HCT116 (cell line): ENCODE measurements at regions not wholly inside any gene's neighbourhood (a gene's known extent, or its start where the extent isn't known, plus 50 kb on each side); places are given as distances from the start of the nearest gene placed in this dataset.

Experiments used
- ATAC-seq: fragments of 200-7000 bp; cut with Tn5 transposase; 2 replicates; pipeline ENCODE4 v1.9.1; 2020; ENCODE audit warnings: mild to moderate bottlenecking, moderate library complexity
- BruUV-seq: library from RNA; stranded (reverse); fragments of 400-500 nt; replicated peaks from 2 replicates; lab custom pipeline; 2021; lab: Mats Ljungman, UMichigan
- CTCF ChIA-PET: fragments of 300-600 bp; sonication (Branson Sonifier 250); formaldehyde crosslinking; loops from one replicate; lab custom pipeline; 2021; ENCODE audit warnings: antibody characterized with exemption; lab: Charles Lee
- POLR2A ChIA-PET: fragments of 300-600, 350-600 bp; sonication (Branson Sonifier 250); formaldehyde crosslinking; loops from one replicate; lab custom pipeline; 2021; ENCODE audit warnings: antibody characterized with exemption; lab: Charles Lee
- RAD21 ChIA-PET, 2 experiments: fragments of 300-600 bp; sonication (Branson Sonifier 250); formaldehyde crosslinking; loops; one replicate each; lab custom pipeline; 2023; ENCODE audit warnings: low total read pairs in 2 of 2; ENCODE audit not compliant: uncharacterized antibody in 2 of 2, unreplicated experiment in 2 of 2, low non-redundant PET in 1 of 2; lab: Charles Lee
- DNase-seq: peaks from one replicate; pipeline ENCODE4 v3.0.0-alpha.2; 2010; ENCODE audit warnings: low read depth, low spot score
- H2AFZ ChIP-seq: fragments of 200-600 bp; shearing (Covaris generic), sonication (generic); 2 replicates; pipeline ENCODE4 v1.6.1; 2017; ENCODE audit warnings: low read depth, mixed run types, mixed read lengths, antibody characterized with exemption, low read length; ENCODE audit not compliant: poor library complexity, severe bottlenecking
- H3K27ac ChIP-seq: 2 replicates; pipeline ENCODE4 v1.5.1; 2012; ENCODE audit warnings: low read depth, low read length
- H3K27me3 ChIP-seq: fragments of 200-600 bp; sonication (generic); 2 replicates; pipeline ENCODE4 v1.6.1; 2016; ENCODE audit warnings: mixed run types, low read length, mixed read lengths; ENCODE audit not compliant: insufficient read depth
- H3K36me3 ChIP-seq, 2 experiments: fragments of 200-500 bp in 1 of 2; fragments of 200-600 bp in 1 of 2; sonication (Bioruptor generic) in 1 of 2; sonication (generic) in 1 of 2; 2 replicates each; pipeline versions ENCODE4 v1.5.1 to v1.6.1; 2014 to 2016; ENCODE audit warnings: low read length in 2 of 2, inconsistent platforms in 1 of 2, mixed read lengths in 1 of 2, mixed run types in 1 of 2; ENCODE audit not compliant: insufficient read depth in 2 of 2, control insufficient read depth in 1 of 2
- H3K4me1 ChIP-seq, 2 experiments: fragments of 200-600 bp in 1 of 2; sonication (generic) in 1 of 2; 2 replicates each; pipeline versions ENCODE4 v1.5.1 to v1.6.1; 2012 to 2017; ENCODE audit warnings: low read length in 2 of 2, inconsistent platforms in 1 of 2, mild to moderate bottlenecking in 1 of 2, mixed read lengths in 1 of 2, mixed run types in 1 of 2, moderate library complexity in 1 of 2; ENCODE audit not compliant: insufficient read depth in 2 of 2, control insufficient read depth in 1 of 2
- H3K4me2 ChIP-seq: fragments of 200-600 bp; sonication (generic); 2 replicates; pipeline ENCODE4 v1.6.1; 2017; ENCODE audit warnings: mixed run types, low read length, mixed read lengths
- H3K4me3 ChIP-seq, 2 experiments: fragments of 200-600 bp in 1 of 2; sonication (generic) in 1 of 2; replicated peaks in 1 of 2; 2 replicates each; pipeline ENCODE4 v1.5.1; 2011 to 2016; ENCODE audit warnings: low read length in 2 of 2, control low read depth in 1 of 2, low read depth in 1 of 2, mild to moderate bottlenecking in 1 of 2, mixed read lengths in 1 of 2, mixed run types in 1 of 2
- H3K79me2 ChIP-seq: fragments of 200-600 bp; sonication (generic); 2 replicates; pipeline ENCODE4 v1.6.1; 2017; ENCODE audit warnings: mild to moderate bottlenecking, mixed run types, low read length, moderate library complexity, mixed read lengths; ENCODE audit not compliant: insufficient read depth
- H3K9ac ChIP-seq: fragments of 200-600 bp; sonication (generic); 2 replicates; pipeline ENCODE4 v1.6.1; 2016; ENCODE audit warnings: low read length, mixed read lengths
- H3K9me2 ChIP-seq: fragments of 200-600 bp; sonication (generic), shearing (Covaris generic); 2 replicates; pipeline ENCODE4 v1.6.1; 2017; ENCODE audit warnings: mixed run types, mild to moderate bottlenecking, moderate library complexity; ENCODE audit not compliant: insufficient read depth
- H3K9me3 ChIP-seq, 2 experiments: fragments of 200-500 bp in 1 of 2; fragments of 200-600 bp in 1 of 2; sonication (Bioruptor generic) in 1 of 2; sonication (generic) in 1 of 2; 2 replicates each; pipeline ENCODE4 v1.6.1; 2014 to 2017; ENCODE audit warnings: low read length in 2 of 2, mixed read lengths in 2 of 2, inconsistent platforms in 1 of 2, low read depth in 1 of 2, mild to moderate bottlenecking in 1 of 2, mixed run types in 1 of 2, moderate library complexity in 1 of 2; ENCODE audit not compliant: control insufficient read depth in 1 of 2, insufficient read depth in 1 of 2
- H4K20me1 ChIP-seq: fragments of 200-600 bp; sonication (generic), shearing (Covaris generic); 2 replicates; pipeline ENCODE4 v1.6.1; 2017; ENCODE audit warnings: mixed run types, mild to moderate bottlenecking, moderate library complexity; ENCODE audit not compliant: insufficient read depth
- CBX3 ChIP-seq: IDR thresholded peaks from 2 replicates; pipeline ENCODE4 v1.6.1; 2012; ENCODE audit warnings: low read depth
- CEBPB ChIP-seq: IDR thresholded peaks from 2 replicates; pipeline ENCODE4 v1.6.1; 2012; ENCODE audit warnings: low read depth
- EGR1 ChIP-seq: IDR thresholded peaks from 2 replicates; pipeline ENCODE4 v1.6.1; 2012; ENCODE audit warnings: low read depth
- ELF1 ChIP-seq: IDR thresholded peaks from 2 replicates; pipeline ENCODE4 v1.6.1; 2012; ENCODE audit warnings: low read depth, borderline replicate concordance
- EZH2 ChIP-seq: fragments of 200-600 bp; sonication (generic); IDR thresholded peaks from 2 replicates; pipeline ENCODE4 v1.6.1; 2017; ENCODE audit warnings: antibody characterized with exemption, mixed run types
- EZH2phosphoT487 ChIP-seq: fragments of 200-600 bp; IDR thresholded peaks from 2 replicates; pipeline ENCODE4 v1.6.1; 2018; ENCODE audit warnings: antibody characterized with exemption, borderline replicate concordance
- FOSL1 ChIP-seq: IDR thresholded peaks from 2 replicates; pipeline ENCODE4 v1.6.1; 2012; ENCODE audit warnings: low read depth
- JUND ChIP-seq: IDR thresholded peaks from 2 replicates; pipeline ENCODE4 v1.6.1; 2012
- POLR2A ChIP-seq: IDR thresholded peaks from 2 replicates; pipeline ENCODE4 v1.7.0; 2011; ENCODE audit warnings: borderline replicate concordance; ENCODE audit not compliant: insufficient read depth, insufficient read length; ENCODE audit errors: extremely low read depth
- POLR2AphosphoS5 ChIP-seq: IDR thresholded peaks from 2 replicates; pipeline ENCODE4 v1.6.1; 2011; ENCODE audit warnings: mild to moderate bottlenecking, low read depth, low read length, moderate library complexity
- SIN3A ChIP-seq: IDR thresholded peaks from 2 replicates; pipeline ENCODE4 v1.6.1; 2012; ENCODE audit warnings: low read depth
- SP1 ChIP-seq: IDR thresholded peaks from 2 replicates; pipeline ENCODE4 v1.6.1; 2012; ENCODE audit warnings: low read depth
- TCF7L2 ChIP-seq: IDR thresholded peaks from 2 replicates; pipeline ENCODE4 v1.7.0; 2011; ENCODE audit warnings: borderline replicate concordance, inconsistent platforms; ENCODE audit not compliant: insufficient read depth, insufficient read length; ENCODE audit errors: extremely low read depth
- YY1 ChIP-seq: IDR thresholded peaks from 2 replicates; pipeline ENCODE4 v1.6.1; 2011; ENCODE audit warnings: low read length, low read depth, moderate library complexity, mild to moderate bottlenecking; ENCODE audit not compliant: insufficient replicate concordance; ENCODE audit errors: extremely low read depth
- ZBTB33 ChIP-seq: IDR thresholded peaks from 2 replicates; pipeline ENCODE4 v1.6.1; 2011; ENCODE audit warnings: mild to moderate bottlenecking, low read length, moderate library complexity; ENCODE audit not compliant: insufficient replicate concordance; ENCODE audit errors: extremely low read depth
- ZFX ChIP-seq: fragments of 450-650 bp; IDR thresholded peaks from 2 replicates; pipeline ENCODE4 v1.6.1; 2017
- ZNF274 ChIP-seq: fragments of 200-500 bp; sonication (Bioruptor generic); IDR thresholded peaks from 2 replicates; pipeline ENCODE4 v1.6.1; 2014; ENCODE audit warnings: mild to moderate bottlenecking, low read depth, low read length, inconsistent platforms
- intact Hi-C: fragments of 100-400 bp; cut with micrococcal nuclease; formaldehyde crosslinking; loops from 2 replicates; pipeline ENCODE4 v1.10.0; 2022
- TF ChIP-seq, protein P1 (sequence below), 3 experiments: fragments of 200-600 bp in 1 of 3; sonication (generic) in 1 of 3; IDR thresholded peaks in 2 of 3; conservative IDR thresholded peaks in 1 of 3; 2 replicates each; pipeline ENCODE4 v1.5.1; 2012 to 2017; ENCODE audit warnings: low read depth in 2 of 3, low read length in 2 of 3, antibody characterized with exemption in 1 of 3, borderline replicate concordance in 1 of 3, control low read depth in 1 of 3, mild to moderate bottlenecking in 1 of 3, mixed read lengths in 1 of 3, mixed run types in 1 of 3, moderate library complexity in 1 of 3; ENCODE audit not compliant: insufficient read depth in 1 of 3
- TF ChIP-seq, protein P2 (sequence below): IDR thresholded peaks from 2 replicates; pipeline ENCODE4 v1.6.1; 2012; ENCODE audit warnings: low read depth
- TF ChIP-seq, protein P3 (sequence below): IDR thresholded peaks from 2 replicates; pipeline ENCODE4 v1.6.1; 2012

DNA sequence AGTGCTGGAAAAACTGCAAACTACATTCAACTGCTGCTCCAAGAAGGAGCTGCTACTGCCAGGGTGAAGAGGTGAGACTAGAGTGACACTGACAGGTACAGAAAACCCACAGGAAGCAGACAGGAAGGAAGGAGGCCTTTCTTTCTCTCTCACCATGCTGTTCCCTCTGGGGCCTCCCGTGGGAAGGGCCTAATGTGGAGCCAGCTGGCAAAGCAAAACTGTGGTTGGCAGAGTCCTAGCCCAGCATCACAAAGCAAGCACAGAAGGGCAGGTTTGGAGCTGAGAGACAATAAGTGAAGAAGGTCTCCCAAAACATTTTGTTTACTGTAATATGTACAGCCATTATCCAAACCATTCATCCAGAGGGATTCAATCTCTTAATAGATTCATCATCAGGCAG lies 122.5 kb upstream of the MAX start:
- Histone ChIP-seq H3K4me1 (peaks cover 7 to 55% of the 10 kb centered on the region in 2 experiments; a peak in 3 of 4 replicates), H3K9ac (no peak overlapping the region), H3K36me3 (no peaks in the 10 kb centered on the region), H3K4me3 (no peak overlapping the region), H3K27me3 (no peaks in the 10 kb centered on the region), H3K27ac (no peak overlapping the region), H4K20me1 (no peaks in the 10 kb centered on the region), H3K79me2 (no peaks in the 10 kb centered on the region), H3K9me3 (no peaks in the 10 kb centered on the region), H2AFZ (no peak overlapping the region), H3K9me2 (no peaks in the 10 kb centered on the region), H3K4me2 (no peak overlapping the region)
- no TSS peak for BruUV-seq
- RAD21 ChIA-PET: no interaction called here
- POLR2A ChIA-PET: no interaction called here
- no peak for TF ChIP-seq JUND
- TF ChIP-seq, protein P1, sequence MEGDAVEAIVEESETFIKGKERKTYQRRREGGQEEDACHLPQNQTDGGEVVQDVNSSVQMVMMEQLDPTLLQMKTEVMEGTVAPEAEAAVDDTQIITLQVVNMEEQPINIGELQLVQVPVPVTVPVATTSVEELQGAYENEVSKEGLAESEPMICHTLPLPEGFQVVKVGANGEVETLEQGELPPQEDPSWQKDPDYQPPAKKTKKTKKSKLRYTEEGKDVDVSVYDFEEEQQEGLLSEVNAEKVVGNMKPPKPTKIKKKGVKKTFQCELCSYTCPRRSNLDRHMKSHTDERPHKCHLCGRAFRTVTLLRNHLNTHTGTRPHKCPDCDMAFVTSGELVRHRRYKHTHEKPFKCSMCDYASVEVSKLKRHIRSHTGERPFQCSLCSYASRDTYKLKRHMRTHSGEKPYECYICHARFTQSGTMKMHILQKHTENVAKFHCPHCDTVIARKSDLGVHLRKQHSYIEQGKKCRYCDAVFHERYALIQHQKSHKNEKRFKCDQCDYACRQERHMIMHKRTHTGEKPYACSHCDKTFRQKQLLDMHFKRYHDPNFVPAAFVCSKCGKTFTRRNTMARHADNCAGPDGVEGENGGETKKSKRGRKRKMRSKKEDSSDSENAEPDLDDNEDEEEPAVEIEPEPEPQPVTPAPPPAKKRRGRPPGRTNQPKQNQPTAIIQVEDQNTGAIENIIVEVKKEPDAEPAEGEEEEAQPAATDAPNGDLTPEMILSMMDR (IDR thresholded peaks at IDR 0.05 in 2 of 3, conservative IDR thresholded peaks at IDR 0.05 in 1 of 3; ENCODE audit: borderline replicate concordance in 1 of 3, insufficient read depth in 1 of 3, low read depth in 2 of 3, low read length in 2 of 3): no peak
- no peak for TF ChIP-seq EZH2phosphoT487
- no peak for TF ChIP-seq FOSL1
- TF ChIP-seq EGR1: no peak
- TF ChIP-seq YY1: no peak
- no peak for TF ChIP-seq POLR2A
- TF ChIP-seq CBX3: no peak
- TF ChIP-seq, protein P2, sequence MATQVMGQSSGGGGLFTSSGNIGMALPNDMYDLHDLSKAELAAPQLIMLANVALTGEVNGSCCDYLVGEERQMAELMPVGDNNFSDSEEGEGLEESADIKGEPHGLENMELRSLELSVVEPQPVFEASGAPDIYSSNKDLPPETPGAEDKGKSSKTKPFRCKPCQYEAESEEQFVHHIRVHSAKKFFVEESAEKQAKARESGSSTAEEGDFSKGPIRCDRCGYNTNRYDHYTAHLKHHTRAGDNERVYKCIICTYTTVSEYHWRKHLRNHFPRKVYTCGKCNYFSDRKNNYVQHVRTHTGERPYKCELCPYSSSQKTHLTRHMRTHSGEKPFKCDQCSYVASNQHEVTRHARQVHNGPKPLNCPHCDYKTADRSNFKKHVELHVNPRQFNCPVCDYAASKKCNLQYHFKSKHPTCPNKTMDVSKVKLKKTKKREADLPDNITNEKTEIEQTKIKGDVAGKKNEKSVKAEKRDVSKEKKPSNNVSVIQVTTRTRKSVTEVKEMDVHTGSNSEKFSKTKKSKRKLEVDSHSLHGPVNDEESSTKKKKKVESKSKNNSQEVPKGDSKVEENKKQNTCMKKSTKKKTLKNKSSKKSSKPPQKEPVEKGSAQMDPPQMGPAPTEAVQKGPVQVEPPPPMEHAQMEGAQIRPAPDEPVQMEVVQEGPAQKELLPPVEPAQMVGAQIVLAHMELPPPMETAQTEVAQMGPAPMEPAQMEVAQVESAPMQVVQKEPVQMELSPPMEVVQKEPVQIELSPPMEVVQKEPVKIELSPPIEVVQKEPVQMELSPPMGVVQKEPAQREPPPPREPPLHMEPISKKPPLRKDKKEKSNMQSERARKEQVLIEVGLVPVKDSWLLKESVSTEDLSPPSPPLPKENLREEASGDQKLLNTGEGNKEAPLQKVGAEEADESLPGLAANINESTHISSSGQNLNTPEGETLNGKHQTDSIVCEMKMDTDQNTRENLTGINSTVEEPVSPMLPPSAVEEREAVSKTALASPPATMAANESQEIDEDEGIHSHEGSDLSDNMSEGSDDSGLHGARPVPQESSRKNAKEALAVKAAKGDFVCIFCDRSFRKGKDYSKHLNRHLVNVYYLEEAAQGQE: no peak
- no peak for TF ChIP-seq TCF7L2
- no peak for TF ChIP-seq POLR2AphosphoS5
- no peak for TF ChIP-seq CEBPB
- no peak for TF ChIP-seq SP1
- no peak for TF ChIP-seq ZNF274
- TF ChIP-seq SIN3A: no peak
- TF ChIP-seq ZFX: no peak
- TF ChIP-seq, protein P3, sequence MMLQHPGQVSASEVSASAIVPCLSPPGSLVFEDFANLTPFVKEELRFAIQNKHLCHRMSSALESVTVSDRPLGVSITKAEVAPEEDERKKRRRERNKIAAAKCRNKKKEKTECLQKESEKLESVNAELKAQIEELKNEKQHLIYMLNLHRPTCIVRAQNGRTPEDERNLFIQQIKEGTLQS: no peak
- no peak for TF ChIP-seq ELF1
- no peak for TF ChIP-seq EZH2
- TF ChIP-seq ZBTB33: no peak
- no peak for ATAC-seq
- CTCF ChIA-PET: no interaction called here
- DNase-seq: no peak
- intact Hi-C loops: loop anchor here (5.0 kb wide), 1 partner anchor 373 kb away; no protein-coding TSS in a partner anchor
